K562 (cell line): ENCODE measurements at regions not wholly inside any gene's neighbourhood (a gene's known extent, or its start where the extent isn't known, plus 50 kb on each side); places are given as distances from the start of the nearest gene placed in this dataset.

ENCODE experiments used
- ATAC-seq: fragments of 200-7000 bp; cut with Tn5 transposase; 3 replicates; pipeline ENCODE4 v1.9.1; 2020; ENCODE audit warnings: moderate library complexity
- BruUV-seq: library from RNA; stranded (reverse); fragments of 400-500 nt; replicated peaks from 2 replicates; lab custom pipeline; 2021; lab: Mats Ljungman, UMichigan
- CTCF ChIA-PET: fragments of 300-600 bp; formaldehyde crosslinking; extraction: SDS; loops from one replicate; lab custom pipeline; 2021; ENCODE audit warnings: low intra/inter-chr PET ratio; lab: Yijun Ruan, JAX
- POLR2A ChIA-PET: fragments of 300-600, 350-650 bp; sonication (Branson Sonifier 250); formaldehyde crosslinking; extraction: SDS; loops from one replicate; lab custom pipeline; 2021; ENCODE audit warnings: antibody characterized with exemption, inconsistent platforms; lab: Yijun Ruan, JAX
- DNase-seq, 4 experiments: peaks; one replicate each; pipeline versions ENCODE4 v3.0.0 to v3.0.0-alpha.2; 2011 to 2018; ENCODE audit warnings: low spot score in 3 of 4, mixed read lengths in 3 of 4; ENCODE audit errors: extremely low read depth in 1 of 4
- FAIRE-seq: peaks from 2 replicates; lab custom pipeline; 2011; peaks lifted over from hg19 to GRCh38; lab: Jason Lieb, UNC
- H2AFZ ChIP-seq: 2 replicates; pipeline ENCODE4 v1.6.0; 2011; ENCODE audit warnings: low read depth, low read length, control low read depth, inconsistent platforms
- H3K27ac ChIP-seq: fragments of 200-600 bp; 3 replicates; pipeline ENCODE4 v1.8.0; 2011; ENCODE audit warnings: low read depth, mild to moderate bottlenecking, control low read depth, inconsistent platforms, low read length, moderate library complexity, mixed read lengths; ENCODE audit errors: extremely low read depth
- H3K27me3 ChIP-seq, 2 experiments: fragments of 300-600 bp in 1 of 2; 2 replicates in 1 of 2; 3 replicates in 1 of 2; pipeline versions ENCODE4 v1.6.0 to v1.8.0; 2011; ENCODE audit warnings: inconsistent platforms in 2 of 2, low read length in 2 of 2, mild to moderate bottlenecking in 1 of 2, mixed read lengths in 1 of 2, moderate library complexity in 1 of 2; ENCODE audit not compliant: control insufficient read depth in 2 of 2, insufficient read depth in 2 of 2
- H3K36me3 ChIP-seq: fragments of 300-600 bp; 3 replicates; pipeline ENCODE4 v1.8.0; 2011; ENCODE audit warnings: mild to moderate bottlenecking, low read length, inconsistent platforms; ENCODE audit not compliant: control insufficient read depth, insufficient read depth
- H3K4me1 ChIP-seq, 2 experiments: fragments of 200-600 bp in 1 of 2; replicated peaks in 1 of 2; 2 replicates in 1 of 2; 3 replicates in 1 of 2; pipeline versions ENCODE4 v1.5.1 to v1.8.0; 2011; ENCODE audit warnings: inconsistent platforms in 2 of 2, low read length in 2 of 2, mild to moderate bottlenecking in 1 of 2, mixed read lengths in 1 of 2, moderate library complexity in 1 of 2; ENCODE audit not compliant: control insufficient read depth in 2 of 2, insufficient read depth in 2 of 2
- H3K4me2 ChIP-seq: 2 replicates; pipeline ENCODE4 v1.6.1; 2011; ENCODE audit warnings: low read length, control low read depth, inconsistent platforms, mixed read lengths; ENCODE audit not compliant: insufficient read depth
- H3K4me3 ChIP-seq: fragments of 200-600 bp; sonication (generic), shearing (Covaris generic); 2 replicates; pipeline ENCODE4 v1.5.1; 2016; ENCODE audit warnings: control low read depth, inconsistent platforms
- H3K79me2 ChIP-seq: fragments of 200-600 bp; 3 replicates; pipeline ENCODE4 v1.8.0; 2011; ENCODE audit warnings: low read length, inconsistent platforms; ENCODE audit not compliant: control insufficient read depth, insufficient read depth
- H3K9ac ChIP-seq, 2 experiments: 2 replicates each; pipeline versions ENCODE4 v1.6.0 to v1.6.1; 2011; ENCODE audit warnings: low read depth in 2 of 2, low read length in 2 of 2, control low read depth in 1 of 2, inconsistent platforms in 1 of 2, mild to moderate bottlenecking in 1 of 2, mixed read lengths in 1 of 2; ENCODE audit not compliant: insufficient read depth in 1 of 2
- H3K9me1 ChIP-seq: one replicate; pipeline ENCODE4 v1.6.0; 2011; ENCODE audit warnings: inconsistent platforms, mild to moderate bottlenecking, low read length, moderate library complexity; ENCODE audit not compliant: control insufficient read depth, insufficient read depth
- H3K9me3 ChIP-seq: replicated peaks from 2 replicates; pipeline ENCODE4 v1.5.1; 2011; ENCODE audit warnings: low read depth, low read length, inconsistent platforms; ENCODE audit not compliant: control insufficient read depth, insufficient read depth
- H4K20me1 ChIP-seq: replicated peaks from 2 replicates; pipeline ENCODE4 v1.6.1; 2011; ENCODE audit warnings: low read length, inconsistent platforms, mixed read lengths; ENCODE audit not compliant: control insufficient read depth, insufficient read depth
- CTBP1 ChIP-seq: fragments of 450-650 bp; IDR thresholded peaks from 2 replicates; pipeline ENCODE4 v1.6.1; 2016; ENCODE audit warnings: borderline replicate concordance
- FIP1L1 ChIP-seq: fragments of 200-400 bp; formaldehyde crosslinking; IDR thresholded peaks from 2 replicates; pipeline ENCODE4 v1.6.1; 2018; ENCODE audit warnings: mild to moderate bottlenecking, low read depth, low read length; ENCODE audit not compliant: poor library complexity, severe bottlenecking
- KDM1A ChIP-seq, 2 experiments: fragments of 450-650 bp; IDR thresholded peaks; 2 replicates each; pipeline ENCODE4 v1.6.1; 2016; ENCODE audit warnings: mild to moderate bottlenecking in 2 of 2
- MAFG ChIP-seq: fragments of 450-650 bp; conservative IDR thresholded peaks from 2 replicates; pipeline ENCODE4 v1.6.1; 2016; ENCODE audit warnings: missing genetic modification characterization, missing compliant biosample characterization
- NCOA4 ChIP-seq: fragments of 450-650 bp; IDR thresholded peaks from 2 replicates; pipeline ENCODE4 v1.6.1; 2018; ENCODE audit warnings: mild to moderate bottlenecking; ENCODE audit not compliant: partially characterized antibody
- NR2C1 ChIP-seq, 2 experiments: fragments of 450-650 bp; IDR thresholded peaks; 2 replicates each; pipeline ENCODE4 v1.6.1; 2017; ENCODE audit warnings: mild to moderate bottlenecking in 2 of 2, antibody characterized with exemption in 1 of 2, inconsistent platforms in 1 of 2, missing compliant biosample characterization in 1 of 2, missing genetic modification characterization in 1 of 2
- PTBP1 ChIP-seq: fragments of 200-400 bp; formaldehyde crosslinking; IDR thresholded peaks from 2 replicates; pipeline ENCODE4 v1.6.1; 2017; ENCODE audit warnings: low read depth, low read length
- TAF1 ChIP-seq: IDR thresholded peaks from 2 replicates; pipeline ENCODE4 v1.6.1; 2011; ENCODE audit warnings: mild to moderate bottlenecking, low read length, moderate library complexity; ENCODE audit not compliant: insufficient read depth, control insufficient read depth, severe bottlenecking; ENCODE audit errors: extremely low read depth
- ZNF212 ChIP-seq: fragments of 450-650 bp; formaldehyde crosslinking; IDR thresholded peaks from 2 replicates; pipeline ENCODE4 v1.4.0; 2020; ENCODE audit warnings: mild to moderate bottlenecking
- ZNF263 ChIP-seq: sonication (generic); formaldehyde crosslinking; IDR thresholded peaks from 2 replicates; pipeline ENCODE4 v1.8.0; 2022; ENCODE audit warnings: mild to moderate bottlenecking, missing genetic modification reagents, borderline replicate concordance
- WGBS: fragments of 100-300 bp; shearing (Covaris generic); methylation state at CpG from one replicate; pipeline ENCODE4 v1.1.6; 2016; ENCODE audit warnings: low coverage, mixed read lengths; ENCODE audit not compliant: insufficient coverage; ENCODE audit errors: missing lambda C conversion rate; 5-methylcytosine and 5-hydroxymethylcytosine counted together
- in situ Hi-C: fragments of 300-500 bp; cut with MboI; formaldehyde crosslinking; loops from 4 replicates; pipeline ENCODE4 v1.15.0; 2018; ENCODE audit warnings: inconsistent platforms, mixed read lengths
- intact Hi-C: fragments of 100-400 bp; cut with micrococcal nuclease; formaldehyde crosslinking; loops from 2 replicates; pipeline ENCODE4 v1.14.2; 2022
- TF ChIP-seq, protein P1 (sequence below): fragments of 450-650 bp; IDR thresholded peaks from 2 replicates; pipeline ENCODE4 v1.7.0; 2016; ENCODE audit warnings: borderline replicate concordance
- TF ChIP-seq, protein P2 (sequence below): sonication (generic); formaldehyde crosslinking; IDR thresholded peaks from 2 replicates; pipeline ENCODE4 v1.8.1; 2023; ENCODE audit warnings: mild to moderate bottlenecking, missing genetic modification reagents
- TF ChIP-seq, protein P3 (sequence below): fragments of 450-650 bp; IDR thresholded peaks from 2 replicates; pipeline ENCODE4 v1.6.1; 2017; ENCODE audit warnings: antibody characterized with exemption, mild to moderate bottlenecking

DNA sequence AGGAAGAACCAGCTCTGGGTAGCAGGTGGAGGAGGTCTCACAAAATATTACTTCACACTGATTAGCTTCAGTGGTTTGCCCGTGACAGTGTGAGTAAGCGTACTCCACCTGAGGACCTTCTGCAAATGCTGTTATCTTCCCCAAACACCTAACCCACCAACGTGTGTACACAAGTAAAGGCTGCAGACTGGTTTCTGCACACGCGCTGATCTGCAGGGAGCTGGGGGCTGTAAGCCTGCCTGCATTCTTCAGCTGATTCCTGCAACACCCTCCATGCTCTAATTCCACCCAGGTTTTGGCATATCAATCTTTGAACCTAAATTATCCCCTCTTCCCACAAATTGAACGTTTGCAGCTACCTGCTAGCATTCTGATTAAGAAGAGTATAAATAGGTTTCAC lies 820.2 kb downstream of the TRIML1 start:
- no peak overlapping the region for H3K4me3 ChIP-seq
- no peaks in the 10 kb centered on the region for H4K20me1 ChIP-seq
- no peaks in the 10 kb centered on the region for H3K36me3 ChIP-seq
- TF ChIP-seq, protein P1, sequence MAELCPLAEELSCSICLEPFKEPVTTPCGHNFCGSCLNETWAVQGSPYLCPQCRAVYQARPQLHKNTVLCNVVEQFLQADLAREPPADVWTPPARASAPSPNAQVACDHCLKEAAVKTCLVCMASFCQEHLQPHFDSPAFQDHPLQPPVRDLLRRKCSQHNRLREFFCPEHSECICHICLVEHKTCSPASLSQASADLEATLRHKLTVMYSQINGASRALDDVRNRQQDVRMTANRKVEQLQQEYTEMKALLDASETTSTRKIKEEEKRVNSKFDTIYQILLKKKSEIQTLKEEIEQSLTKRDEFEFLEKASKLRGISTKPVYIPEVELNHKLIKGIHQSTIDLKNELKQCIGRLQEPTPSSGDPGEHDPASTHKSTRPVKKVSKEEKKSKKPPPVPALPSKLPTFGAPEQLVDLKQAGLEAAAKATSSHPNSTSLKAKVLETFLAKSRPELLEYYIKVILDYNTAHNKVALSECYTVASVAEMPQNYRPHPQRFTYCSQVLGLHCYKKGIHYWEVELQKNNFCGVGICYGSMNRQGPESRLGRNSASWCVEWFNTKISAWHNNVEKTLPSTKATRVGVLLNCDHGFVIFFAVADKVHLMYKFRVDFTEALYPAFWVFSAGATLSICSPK, result no peak
- TF ChIP-seq ZNF212 (CRISPR knock-in tag) (no peak), NCOA4 (no peak), MAFG (tag) (no peak), TAF1 (no peak), KDM1A (IDR thresholded peaks at IDR 0.05) (no peak), ZNF263 (CRISPR knock-in tag) (no peak), PTBP1 (no peak), CTBP1 (no peak), NR2C1 (IDR thresholded peaks at IDR 0.05) (no peak), NR2C1 (tag; IDR thresholded peaks at IDR 0.05) (no peak), FIP1L1 (no peak)
- TF ChIP-seq, protein P2, sequence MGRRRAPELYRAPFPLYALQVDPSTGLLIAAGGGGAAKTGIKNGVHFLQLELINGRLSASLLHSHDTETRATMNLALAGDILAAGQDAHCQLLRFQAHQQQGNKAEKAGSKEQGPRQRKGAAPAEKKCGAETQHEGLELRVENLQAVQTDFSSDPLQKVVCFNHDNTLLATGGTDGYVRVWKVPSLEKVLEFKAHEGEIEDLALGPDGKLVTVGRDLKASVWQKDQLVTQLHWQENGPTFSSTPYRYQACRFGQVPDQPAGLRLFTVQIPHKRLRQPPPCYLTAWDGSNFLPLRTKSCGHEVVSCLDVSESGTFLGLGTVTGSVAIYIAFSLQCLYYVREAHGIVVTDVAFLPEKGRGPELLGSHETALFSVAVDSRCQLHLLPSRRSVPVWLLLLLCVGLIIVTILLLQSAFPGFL (CRISPR knock-in tag), result no peak
- TF ChIP-seq, protein P3, sequence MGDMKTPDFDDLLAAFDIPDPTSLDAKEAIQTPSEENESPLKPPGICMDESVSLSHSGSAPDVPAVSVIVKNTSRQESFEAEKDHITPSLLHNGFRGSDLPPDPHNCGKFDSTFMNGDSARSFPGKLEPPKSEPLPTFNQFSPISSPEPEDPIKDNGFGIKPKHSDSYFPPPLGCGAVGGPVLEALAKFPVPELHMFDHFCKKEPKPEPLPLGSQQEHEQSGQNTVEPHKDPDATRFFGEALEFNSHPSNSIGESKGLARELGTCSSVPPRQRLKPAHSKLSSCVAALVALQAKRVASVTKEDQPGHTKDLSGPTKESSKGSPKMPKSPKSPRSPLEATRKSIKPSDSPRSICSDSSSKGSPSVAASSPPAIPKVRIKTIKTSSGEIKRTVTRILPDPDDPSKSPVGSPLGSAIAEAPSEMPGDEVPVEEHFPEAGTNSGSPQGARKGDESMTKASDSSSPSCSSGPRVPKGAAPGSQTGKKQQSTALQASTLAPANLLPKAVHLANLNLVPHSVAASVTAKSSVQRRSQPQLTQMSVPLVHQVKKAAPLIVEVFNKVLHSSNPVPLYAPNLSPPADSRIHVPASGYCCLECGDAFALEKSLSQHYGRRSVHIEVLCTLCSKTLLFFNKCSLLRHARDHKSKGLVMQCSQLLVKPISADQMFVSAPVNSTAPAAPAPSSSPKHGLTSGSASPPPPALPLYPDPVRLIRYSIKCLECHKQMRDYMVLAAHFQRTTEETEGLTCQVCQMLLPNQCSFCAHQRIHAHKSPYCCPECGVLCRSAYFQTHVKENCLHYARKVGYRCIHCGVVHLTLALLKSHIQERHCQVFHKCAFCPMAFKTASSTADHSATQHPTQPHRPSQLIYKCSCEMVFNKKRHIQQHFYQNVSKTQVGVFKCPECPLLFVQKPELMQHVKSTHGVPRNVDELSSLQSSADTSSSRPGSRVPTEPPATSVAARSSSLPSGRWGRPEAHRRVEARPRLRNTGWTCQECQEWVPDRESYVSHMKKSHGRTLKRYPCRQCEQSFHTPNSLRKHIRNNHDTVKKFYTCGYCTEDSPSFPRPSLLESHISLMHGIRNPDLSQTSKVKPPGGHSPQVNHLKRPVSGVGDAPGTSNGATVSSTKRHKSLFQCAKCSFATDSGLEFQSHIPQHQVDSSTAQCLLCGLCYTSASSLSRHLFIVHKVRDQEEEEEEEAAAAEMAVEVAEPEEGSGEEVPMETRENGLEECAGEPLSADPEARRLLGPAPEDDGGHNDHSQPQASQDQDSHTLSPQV, result no peak
- TF ChIP-seq, all 486 proteins: peak for 0
- no peaks in the 10 kb centered on the region for H3K9me3 ChIP-seq
- H3K27ac ChIP-seq, result no peak overlapping the region
- H3K9me1 ChIP-seq, result no peaks in the 10 kb centered on the region
- POLR2A ChIA-PET, result no interaction called here
- CTCF ChIA-PET, result no interaction called here
- 6% methylated on average over 6 of the region's 6 CpGs for WGBS
- H3K4me1 ChIP-seq, result no peaks in the 10 kb centered on the region
- no peak overlapping the region for H2AFZ ChIP-seq
- H3K79me2 ChIP-seq, result no peaks in the 10 kb centered on the region
- no peak overlapping the region for H3K9ac ChIP-seq
- no TSS peak for BruUV-seq
- DNase-seq, result no peak
- ATAC-seq, result no peak
- H3K4me2 ChIP-seq, result no peak overlapping the region
- FAIRE-seq, result no peak
- intact Hi-C loops (no loop called here), in situ Hi-C loops (no loop called here)
- H3K27me3 ChIP-seq, result no peaks in the 10 kb centered on the region
